SK-N-MC (cell line): ENCODE measurements at regions not wholly inside any gene's neighbourhood (a gene's known extent, or its start where the extent isn't known, plus 50 kb on each side); places are given as distances from the start of the nearest gene placed in this dataset.

ENCODE experiments used
- EZH2 ChIP-seq: fragments of 200-600 bp; sonication (generic); IDR thresholded peaks from one replicate; pipeline ENCODE4 v1.6.1; 2017; ENCODE audit warnings: antibody characterized with exemption
- FOXP2 ChIP-seq: optimal IDR thresholded peaks from 2 replicates; pipeline ENCODE3; 2011; ENCODE audit warnings: mild to moderate bottlenecking, moderate library complexity; ENCODE audit not compliant: insufficient read depth; ENCODE audit errors: extremely low read length, control extremely low read depth
- POLR2AphosphoS5 ChIP-seq: IDR thresholded peaks from 2 replicates; pipeline ENCODE4 v1.6.1; 2012; ENCODE audit warnings: mild to moderate bottlenecking, low read depth, low read length, borderline replicate concordance

DNA sequence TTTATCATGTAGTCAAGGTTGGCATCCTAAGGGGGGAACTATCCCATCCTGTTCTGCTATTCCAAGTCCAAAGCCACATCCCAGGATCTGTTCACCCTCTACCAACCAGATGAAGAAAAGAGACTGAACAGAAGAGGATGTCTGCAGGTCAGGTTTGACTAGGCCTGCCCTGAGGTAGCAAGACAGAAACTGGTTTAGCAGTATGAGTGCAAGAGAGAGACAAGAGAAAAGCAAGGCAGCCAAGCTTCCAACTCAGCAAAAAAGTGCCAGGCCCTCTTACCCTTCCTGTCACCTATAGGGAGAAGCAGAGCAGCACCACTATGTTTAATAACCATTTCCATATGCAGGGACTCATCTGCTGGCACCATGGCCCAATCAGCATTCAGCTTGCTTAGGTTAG lies 320.8 kb upstream of the DUSP10 start:
- TF ChIP-seq POLR2AphosphoS5 (no peak), FOXP2 (no peak), EZH2 (no peak)
